GM19238 (cell line): ENCODE measurements at regions not wholly inside any gene's neighbourhood (a gene's known extent, or its start where the extent isn't known, plus 50 kb on each side); places are given as distances from the start of the nearest gene placed in this dataset.
A peak's percentile ranks its signal among the peaks of the same experiment; 100 is the strongest.
"Not testable (repeated sequence)": the region's sequence is repeated elsewhere in the genome, so short reads cannot be mapped to it uniquely, and the experiment has no call there.

Experiments used
- DNase-seq: peaks from one replicate; pipeline ENCODE4 v3.0.0; 2011; ENCODE audit warnings: low spot score; ENCODE audit not compliant: insufficient read length

- no peak for DNase-seq
Measured at GRCh38 chr2:198312596-198313483, 508.4 kb downstream of the PLCL1 start.

- DNase-seq = no peak
Measured at GRCh38 chr2:198311020-198311419, 506.6 kb downstream of the PLCL1 start.

GRCh38 chr2:198309673-198310280, 505.4 kb downstream of the PLCL1 start:
- peak; percentile 8 for DNase-seq

GRCh38 chr2:198309081-198309480, 504.7 kb downstream of the PLCL1 start:
- no peak for DNase-seq

GRCh38 chr2:198308368-198308767, 504.0 kb downstream of the PLCL1 start:
- no peak for DNase-seq

GRCh38 chr2:198307093-198307492, 502.7 kb downstream of the PLCL1 start:
- no peak for DNase-seq

GRCh38 chr2:198304859-198305258, 500.5 kb downstream of the PLCL1 start:
- no peak for DNase-seq

GRCh38 chr2:198297350-198297749, 493.0 kb downstream of the PLCL1 start:
- no peak for DNase-seq

GRCh38 chr2:198296665-198297308, 492.4 kb downstream of the PLCL1 start:
- peak; percentile 21 for DNase-seq

- no peak for DNase-seq
Measured at GRCh38 chr2:198293281-198293680, 488.9 kb downstream of the PLCL1 start.

GRCh38 chr2:198289811-198290210, 485.4 kb downstream of the PLCL1 start:
- no peak for DNase-seq

GRCh38 chr2:198287706-198288105, 483.3 kb downstream of the PLCL1 start:
- DNase-seq = no peak

- DNase-seq = no peak
Measured at GRCh38 chr2:198285216-198285615, 480.8 kb downstream of the PLCL1 start.

- DNase-seq = no peak
Measured at GRCh38 chr2:198283146-198283545, 478.8 kb downstream of the PLCL1 start.

GRCh38 chr2:198282061-198282460, 477.7 kb downstream of the PLCL1 start:
- no peak for DNase-seq

- DNase-seq = no peak
Measured at GRCh38 chr2:198280145-198280544, 475.8 kb downstream of the PLCL1 start.

GRCh38 chr2:198279026-198279425, 474.6 kb downstream of the PLCL1 start:
- no peak for DNase-seq

GRCh38 chr2:198277181-198277580, 472.8 kb downstream of the PLCL1 start:
- DNase-seq = no peak

- DNase-seq = no peak
Measured at GRCh38 chr2:198273660-198274059, 469.3 kb downstream of the PLCL1 start.

GRCh38 chr2:198270157-198270556, 465.8 kb downstream of the PLCL1 start:
- DNase-seq = not testable (repeated sequence)

- DNase-seq = no peak
Measured at GRCh38 chr2:198268519-198268918, 464.1 kb downstream of the PLCL1 start.

- DNase-seq = no peak
Measured at GRCh38 chr2:198259496-198259895, 455.1 kb downstream of the PLCL1 start.
